ENCODE measurements at regions not wholly inside any gene's neighbourhood (a gene's known extent, or its start where the extent isn't known, plus 50 kb on each side); places are given as distances from the start of the nearest gene placed in this dataset.

- H3K9me2 ChIP-seq (replicated peaks; ENCODE audit: control insufficient read depth, low read length): no peaks in the 10 kb centered on the region
- no peaks in the 10 kb centered on the region for H3K4me1 ChIP-seq (ENCODE audit: control insufficient read depth, low read length)
- H3K4me2 ChIP-seq (ENCODE audit: low read length): no peak overlapping the region
- H3K27me3 ChIP-seq (ENCODE audit: control insufficient read depth, low read length): peaks cover 19% of the 10 kb centered on the region
- no peaks in the 10 kb centered on the region for H3K79me2 ChIP-seq (ENCODE audit: control insufficient read depth, low read length)
- H4K20me1 ChIP-seq (ENCODE audit: control insufficient read depth, insufficient read depth, low read depth, low read length): no peaks in the 10 kb centered on the region
- H3K36me3 ChIP-seq (ENCODE audit: control insufficient read depth, low read length): no peaks in the 10 kb centered on the region
- H3K9me3 ChIP-seq (ENCODE audit: control insufficient read depth, insufficient read depth, low read length): no peaks in the 10 kb centered on the region
- no peaks in the 10 kb centered on the region for H3F3A ChIP-seq (ENCODE audit: control insufficient read depth, insufficient read depth)
- TF ChIP-seq CTCF (IDR thresholded peaks at IDR 0.05; ENCODE audit: low read depth, low read length, poor library complexity, severe bottlenecking) (no peak), EZH2phosphoT487 (IDR thresholded peaks at IDR 0.05; ENCODE audit: borderline replicate concordance, low read length) (no peak)
- H3K27ac ChIP-seq (ENCODE audit: low read depth, low read length): no peak overlapping the region
- no peak overlapping the region for H3K4me3 ChIP-seq (ENCODE audit: low read length)
Observed at GRCh38 chr11:116509551-116509950, 263.2 kb downstream of the BUD13 start.

GRCh38 chr11:116507849-116508695, 264.7 kb downstream of the BUD13 start:
- peaks cover 23% of the 10 kb centered on the region for H3K27me3 ChIP-seq (ENCODE audit: control insufficient read depth, low read length)
- H3K79me2 ChIP-seq (ENCODE audit: control insufficient read depth, low read length): no peaks in the 10 kb centered on the region
- no peaks in the 10 kb centered on the region for H3K36me3 ChIP-seq (ENCODE audit: control insufficient read depth, low read length)
- no peaks in the 10 kb centered on the region for H3K4me1 ChIP-seq (ENCODE audit: control insufficient read depth, low read length)
- TF ChIP-seq EZH2phosphoT487 (IDR thresholded peaks at IDR 0.05; ENCODE audit: borderline replicate concordance, low read length) (no peak), CTCF (IDR thresholded peaks at IDR 0.05; ENCODE audit: low read depth, low read length, poor library complexity, severe bottlenecking) (no peak)
- H4K20me1 ChIP-seq (ENCODE audit: control insufficient read depth, insufficient read depth, low read depth, low read length): no peaks in the 10 kb centered on the region
- no peaks in the 10 kb centered on the region for H3F3A ChIP-seq (ENCODE audit: control insufficient read depth, insufficient read depth)
- no peaks in the 10 kb centered on the region for H3K9me2 ChIP-seq (replicated peaks; ENCODE audit: control insufficient read depth, low read length)
- no peak overlapping the region for H3K4me2 ChIP-seq (ENCODE audit: low read length)
- no peaks in the 10 kb centered on the region for H3K9me3 ChIP-seq (ENCODE audit: control insufficient read depth, insufficient read depth, low read length)
- H3K4me3 ChIP-seq (ENCODE audit: low read length): no peak overlapping the region
- H3K27ac ChIP-seq (ENCODE audit: low read depth, low read length): no peak overlapping the region

GRCh38 chr11:116507016-116507415, 265.8 kb downstream of the BUD13 start:
- H3K27ac ChIP-seq (ENCODE audit: low read depth, low read length): no peak overlapping the region
- H3K36me3 ChIP-seq (ENCODE audit: control insufficient read depth, low read length): no peaks in the 10 kb centered on the region
- no peaks in the 10 kb centered on the region for H4K20me1 ChIP-seq (ENCODE audit: control insufficient read depth, insufficient read depth, low read depth, low read length)
- no peaks in the 10 kb centered on the region for H3F3A ChIP-seq (ENCODE audit: control insufficient read depth, insufficient read depth)
- H3K4me1 ChIP-seq (ENCODE audit: control insufficient read depth, low read length): no peaks in the 10 kb centered on the region
- no peaks in the 10 kb centered on the region for H3K9me2 ChIP-seq (replicated peaks; ENCODE audit: control insufficient read depth, low read length)
- no peaks in the 10 kb centered on the region for H3K79me2 ChIP-seq (ENCODE audit: control insufficient read depth, low read length)
- no peak overlapping the region for H3K4me3 ChIP-seq (ENCODE audit: low read length)
- H3K9me3 ChIP-seq (ENCODE audit: control insufficient read depth, insufficient read depth, low read length): no peaks in the 10 kb centered on the region
- H3K4me2 ChIP-seq (ENCODE audit: low read length): no peak overlapping the region
- no peak for TF ChIP-seq CTCF (IDR thresholded peaks at IDR 0.05; ENCODE audit: low read depth, low read length, poor library complexity, severe bottlenecking)
- no peak for TF ChIP-seq EZH2phosphoT487 (IDR thresholded peaks at IDR 0.05; ENCODE audit: borderline replicate concordance, low read length)
- peaks cover 23% of the 10 kb centered on the region for H3K27me3 ChIP-seq (ENCODE audit: control insufficient read depth, low read length)

Data from DOHH2 (cell line).